ENCODE measurements at regions not wholly inside any gene's neighbourhood (a gene's known extent, or its start where the extent isn't known, plus 50 kb on each side); places are given as distances from the start of the nearest gene placed in this dataset.
"Not testable (repeated sequence)": the region's sequence is repeated elsewhere in the genome, so short reads cannot be mapped to it uniquely, and the experiment has no call there.

- DNase-seq, result no peak
Observed at GRCh38 chr14:26655128-26655527, 57.3 kb upstream of the NOVA1 start.

DNA sequence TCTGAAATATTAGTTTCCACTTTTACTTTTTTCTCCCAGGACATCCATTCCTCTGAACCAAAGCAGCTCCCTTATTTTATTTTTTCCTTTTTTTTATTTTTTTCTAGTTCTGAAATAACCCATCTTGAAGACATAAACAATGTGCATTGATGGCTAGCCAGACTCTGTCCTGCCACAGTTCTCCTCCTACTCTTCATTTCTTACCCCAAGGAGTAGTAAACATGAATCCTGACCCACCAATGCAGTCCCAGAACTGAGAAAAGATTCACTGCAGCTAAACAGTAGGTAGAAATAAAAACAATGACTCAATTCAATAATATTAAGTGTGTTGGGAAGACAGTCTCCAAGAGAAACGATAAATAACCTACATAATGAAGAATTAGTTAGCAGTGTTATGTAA, 65.7 kb upstream of the NOVA1 start:
- peak; percentile 20 for DNase-seq

GRCh38 chr14:26678732-26679420, 81.0 kb upstream of the NOVA1 start:
- DNase-seq, result not testable (repeated sequence)

DNA sequence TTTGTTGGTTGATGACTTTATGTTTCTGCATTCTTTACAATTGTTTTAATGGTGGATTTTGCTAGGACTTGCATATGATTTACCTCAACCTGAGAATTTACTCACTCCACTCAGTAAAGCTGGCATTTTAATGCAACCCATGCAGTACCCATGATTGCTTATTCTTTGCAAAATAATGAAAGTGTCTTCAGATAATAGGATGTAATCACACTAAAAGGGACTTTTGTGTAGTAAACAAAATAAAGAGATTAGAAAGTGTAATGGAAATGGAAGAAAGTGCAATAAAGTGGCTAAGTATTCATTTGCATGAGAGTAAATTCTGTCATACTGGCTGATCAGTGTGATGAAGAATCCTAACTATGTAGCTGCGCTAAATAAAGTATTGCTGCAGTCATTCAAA, 87.6 kb upstream of the NOVA1 start:
- no peak for DNase-seq

GRCh38 chr14:26687301-26687837, 89.5 kb upstream of the NOVA1 start:
- DNase-seq, result no peak

DNA sequence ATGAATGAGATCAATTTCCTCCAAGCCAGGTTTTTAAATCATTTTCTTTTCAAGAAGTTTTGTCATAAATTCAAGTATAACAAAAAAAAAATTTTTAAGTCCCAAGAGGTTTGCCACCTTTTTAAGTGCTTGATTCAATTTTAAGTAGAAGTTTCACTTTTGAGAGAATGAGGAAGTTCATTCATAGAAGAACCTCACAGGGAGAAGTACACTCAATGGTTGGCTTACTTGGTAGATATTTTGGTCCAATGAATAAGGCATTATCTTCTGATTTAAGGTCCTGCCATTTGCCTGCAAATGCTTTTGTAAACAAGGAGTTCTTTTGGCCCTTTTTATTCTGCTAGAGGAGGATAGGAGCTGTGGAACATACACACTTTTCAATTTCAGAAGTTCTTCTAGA, 96.7 kb upstream of the NOVA1 start:
- DNase-seq, result no peak

DNA sequence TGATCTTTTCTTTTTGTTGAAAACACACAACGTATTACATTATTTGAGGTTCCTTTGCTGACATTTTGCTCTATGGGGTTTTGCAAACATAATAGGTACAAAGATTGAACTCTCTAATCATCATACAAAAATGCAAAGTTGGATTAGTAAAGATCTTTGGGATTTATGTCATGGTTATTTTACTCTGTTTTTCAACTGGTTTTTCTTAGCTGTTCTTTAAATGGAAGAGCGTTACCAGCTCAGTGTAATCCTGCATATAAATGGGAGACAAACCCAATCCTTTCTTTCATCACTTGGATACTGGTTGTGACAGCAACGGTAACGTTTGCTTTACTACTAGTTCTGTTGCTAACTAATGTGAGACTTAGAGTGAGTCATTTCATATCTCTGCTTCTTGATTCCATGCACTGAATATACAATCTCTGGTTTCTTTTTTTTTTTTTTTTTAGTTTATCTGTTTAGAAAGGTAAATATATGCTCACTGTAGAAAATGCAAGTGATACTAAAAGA, 104.9 kb upstream of the NOVA1 start:
- DNase-seq, result no peak

GRCh38 chr14:26703686-26704366, 106.0 kb upstream of the NOVA1 start:
- DNase-seq, result no peak

DNA sequence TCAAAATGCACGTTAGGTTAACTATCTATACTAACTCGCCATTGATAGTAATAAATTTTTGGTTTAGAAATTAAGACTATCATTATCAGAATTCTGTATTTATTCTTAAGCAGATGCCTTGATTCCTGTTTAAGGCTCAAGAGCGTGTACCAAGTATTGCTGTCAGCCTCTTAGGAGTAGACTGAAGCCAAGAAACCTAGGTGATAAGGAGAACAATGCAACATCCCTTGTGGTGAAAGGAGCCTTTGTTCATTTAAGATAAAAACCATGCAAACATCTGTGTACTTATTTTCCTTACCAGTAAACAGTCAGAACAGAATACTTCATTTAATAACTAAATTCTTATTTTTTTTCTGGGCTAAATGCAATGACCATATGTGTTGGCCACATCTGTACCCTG, 109.4 kb upstream of the NOVA1 start:
- DNase-seq, result no peak

DNA sequence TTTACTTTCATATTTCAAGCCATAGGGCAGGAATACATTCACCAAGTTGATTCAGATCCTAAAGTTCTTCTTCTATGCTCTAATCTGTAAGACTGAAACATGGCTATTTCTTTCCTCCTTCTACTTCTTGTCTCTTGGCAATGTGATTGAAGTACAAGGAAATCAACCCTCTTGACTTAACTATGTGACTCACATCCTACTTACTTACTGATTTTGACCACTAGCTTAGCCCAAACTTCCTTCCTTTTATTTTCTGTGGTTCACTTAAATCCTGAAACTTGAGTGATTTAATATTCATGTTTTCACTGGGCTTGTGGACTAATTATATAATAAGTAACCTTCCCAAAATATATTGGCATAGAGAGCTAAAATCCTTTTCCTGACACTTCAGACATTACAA, 111.2 kb upstream of the NOVA1 start:
- no peak for DNase-seq

DNA sequence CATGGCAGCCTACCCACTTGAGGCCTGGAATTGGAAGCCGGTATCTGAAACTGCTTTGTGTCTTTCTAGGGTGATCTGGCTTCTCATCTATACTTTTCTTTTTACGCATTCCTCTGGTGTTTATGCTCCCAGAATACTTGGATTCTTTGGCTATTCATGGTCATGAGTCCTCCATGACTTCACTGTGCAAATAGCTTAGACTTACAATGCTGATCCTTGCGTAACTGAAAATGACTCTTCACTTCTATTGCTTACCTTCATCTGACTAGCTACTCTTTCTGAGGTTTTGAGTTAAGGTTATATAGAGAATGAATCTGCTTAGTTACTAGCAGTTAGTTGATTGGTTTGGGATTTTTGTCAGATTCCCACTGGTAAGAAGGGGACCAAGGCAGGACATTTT, 121.7 kb upstream of the NOVA1 start:
- DNase-seq, result no peak

DNA sequence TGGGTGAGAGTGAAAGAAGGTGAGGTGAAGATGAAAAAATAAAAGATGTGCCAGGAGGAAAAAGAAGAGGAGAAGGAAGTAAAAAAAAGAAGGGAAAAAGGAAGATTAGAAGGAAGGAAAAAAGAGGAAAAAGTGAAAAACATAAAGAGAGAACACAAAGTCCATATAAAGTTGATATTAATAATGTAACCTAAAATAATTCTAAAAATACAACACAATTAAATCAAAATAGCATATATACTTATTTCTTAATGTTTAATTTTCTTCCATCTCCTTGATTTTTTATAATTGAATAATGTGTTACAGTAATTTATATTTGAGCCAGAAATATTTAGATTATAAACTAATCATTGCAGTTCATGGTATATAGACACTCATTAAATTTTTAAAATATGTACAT, 124.4 kb upstream of the NOVA1 start:
- DNase-seq, result no peak

DNA sequence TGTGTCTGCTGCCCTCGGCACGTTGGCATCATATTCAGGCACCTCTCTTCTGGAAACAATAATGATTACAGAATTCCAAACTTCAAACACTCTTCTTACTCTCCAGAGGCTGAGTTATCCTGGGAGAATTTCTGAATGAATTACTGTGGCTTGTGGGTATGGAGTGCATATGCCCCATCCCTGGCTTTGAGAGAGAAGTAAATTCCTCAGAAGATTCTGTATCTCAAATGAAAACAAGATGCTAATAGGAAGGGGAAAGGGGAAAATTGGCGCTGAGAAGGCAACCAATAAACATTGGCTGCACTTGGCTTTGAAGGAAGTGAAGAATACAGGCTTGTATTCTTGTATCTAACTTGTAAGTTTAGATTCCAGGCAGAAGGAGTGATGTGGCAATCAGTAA, 132.0 kb upstream of the NOVA1 start:
- DNase-seq, result no peak

GRCh38 chr14:26730929-26731618, 133.2 kb upstream of the NOVA1 start:
- DNase-seq, result no peak

- no peak for DNase-seq
Observed at GRCh38 chr14:26735811-26736210, 138.0 kb upstream of the NOVA1 start.

DNA sequence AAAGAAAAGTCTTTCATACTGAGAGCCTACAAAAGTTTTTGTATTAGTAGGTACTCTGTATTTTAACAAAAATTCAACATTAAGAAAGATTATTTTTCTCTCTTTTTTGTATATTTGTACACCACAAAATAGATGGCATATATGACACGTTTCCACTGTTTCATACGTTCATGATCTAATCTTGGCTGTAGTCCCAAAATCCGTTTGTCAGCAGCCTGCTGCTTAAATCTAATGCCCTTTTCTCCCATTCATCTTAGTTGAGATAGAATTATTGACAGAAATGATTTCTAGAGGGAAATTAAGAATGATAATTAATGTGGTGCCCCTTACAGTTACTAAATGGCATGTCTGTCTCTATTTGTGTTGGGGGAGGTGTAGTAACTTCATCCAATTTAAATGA, 140.7 kb upstream of the NOVA1 start:
- no peak for DNase-seq

DNA sequence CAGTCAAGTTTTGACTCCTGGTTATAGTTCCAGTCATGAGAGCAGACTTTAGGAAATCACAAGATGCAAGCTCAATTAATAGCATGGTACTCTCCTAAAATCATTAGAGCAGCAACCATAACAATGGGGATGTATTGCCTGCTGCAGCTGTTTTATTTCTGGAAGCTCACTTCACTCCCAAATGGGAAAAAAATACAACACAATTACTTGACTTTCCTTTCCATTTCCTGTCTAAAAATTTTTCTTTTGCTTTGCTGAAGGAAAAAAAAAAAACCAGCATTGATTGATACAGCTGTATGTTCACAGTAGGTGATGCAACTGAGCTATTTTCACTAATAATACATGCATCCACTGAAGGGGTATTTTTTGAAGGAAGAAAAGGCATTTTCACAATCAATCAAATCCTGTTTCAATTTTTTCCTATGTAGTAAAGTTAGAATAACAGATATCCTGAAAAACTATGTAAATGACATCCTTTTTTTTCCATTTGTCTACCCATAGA, 143.9 kb upstream of the NOVA1 start:
- no peak for DNase-seq

- no peak for DNase-seq
Observed at GRCh38 chr14:26743284-26743683, 145.5 kb upstream of the NOVA1 start.

- no peak for DNase-seq
Observed at GRCh38 chr14:26744903-26745302, 147.1 kb upstream of the NOVA1 start.

DNA sequence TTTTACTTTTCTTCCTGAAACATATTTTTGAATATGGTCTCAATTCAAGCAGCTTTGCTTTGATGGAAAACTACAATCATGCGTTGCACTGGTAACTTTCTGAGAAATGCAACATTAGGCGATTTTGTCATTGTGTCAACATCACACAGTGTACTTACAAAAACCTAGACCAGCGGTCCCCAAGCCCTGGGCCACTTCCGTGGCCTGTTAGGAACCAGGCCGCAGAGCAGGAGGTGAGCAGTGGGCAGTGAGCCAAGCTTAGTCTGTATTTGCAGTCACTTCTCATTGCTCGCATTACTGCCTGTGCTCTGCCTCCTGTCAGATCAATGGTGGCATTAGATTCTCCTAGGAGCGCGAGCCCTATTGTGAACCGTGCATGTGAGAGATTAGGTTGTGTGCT, 163.7 kb upstream of the NOVA1 start:
- no peak for DNase-seq

DNA sequence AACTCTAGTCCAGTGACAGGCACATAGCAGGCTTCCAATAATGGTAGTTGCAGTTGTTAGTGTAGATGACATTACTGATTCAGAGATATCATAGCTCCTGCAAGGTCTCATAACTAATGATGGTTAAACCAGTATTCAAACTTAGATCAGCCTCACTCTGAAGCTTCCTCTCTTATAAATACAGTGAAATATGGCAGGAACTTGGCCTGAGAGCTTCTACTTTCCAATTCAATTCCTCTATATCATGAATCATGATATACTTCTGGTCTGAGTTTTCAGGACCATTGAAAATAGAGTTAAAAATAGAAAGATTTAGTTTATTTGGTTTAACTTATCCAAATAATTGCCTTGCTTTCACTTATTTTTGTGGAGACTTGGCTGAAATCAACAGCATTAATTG, 167.5 kb upstream of the NOVA1 start:
- no peak for DNase-seq

DNA sequence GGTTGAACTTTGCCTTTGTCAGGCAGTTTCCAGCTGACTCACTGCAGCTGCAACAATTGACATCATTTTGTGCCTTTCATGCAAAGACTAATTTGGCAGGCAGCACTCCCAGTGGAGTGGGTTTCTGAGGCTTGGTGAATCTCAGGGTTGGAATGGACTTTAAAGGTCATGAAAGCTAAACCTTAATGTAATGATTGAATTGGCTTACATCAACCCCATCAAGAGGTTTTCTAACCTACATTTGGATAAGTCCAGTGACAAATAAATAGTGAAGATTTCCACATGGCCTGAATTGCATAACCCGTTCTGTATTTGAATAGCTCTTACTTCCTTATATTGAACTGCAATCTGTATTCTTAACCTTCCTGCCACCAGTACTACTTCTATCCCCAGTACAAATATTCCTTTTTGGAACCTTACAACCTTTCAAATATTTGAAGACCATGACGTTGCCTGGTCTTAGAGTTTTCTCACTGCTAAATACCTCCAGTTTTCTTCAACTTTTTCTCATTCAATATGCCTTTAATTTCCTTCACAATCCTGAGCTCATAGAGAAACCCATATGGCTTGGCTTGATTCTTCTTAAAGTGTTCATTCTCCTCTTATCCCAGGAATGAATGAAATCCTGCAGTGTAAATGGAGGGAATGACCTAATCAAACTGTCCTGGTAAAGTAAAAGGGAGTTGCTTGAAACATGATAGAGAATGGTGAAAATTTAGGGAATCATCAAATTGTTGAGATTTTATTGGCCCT, 168.1 kb upstream of the NOVA1 start:
- DNase-seq, result peak; percentile 80

DNA sequence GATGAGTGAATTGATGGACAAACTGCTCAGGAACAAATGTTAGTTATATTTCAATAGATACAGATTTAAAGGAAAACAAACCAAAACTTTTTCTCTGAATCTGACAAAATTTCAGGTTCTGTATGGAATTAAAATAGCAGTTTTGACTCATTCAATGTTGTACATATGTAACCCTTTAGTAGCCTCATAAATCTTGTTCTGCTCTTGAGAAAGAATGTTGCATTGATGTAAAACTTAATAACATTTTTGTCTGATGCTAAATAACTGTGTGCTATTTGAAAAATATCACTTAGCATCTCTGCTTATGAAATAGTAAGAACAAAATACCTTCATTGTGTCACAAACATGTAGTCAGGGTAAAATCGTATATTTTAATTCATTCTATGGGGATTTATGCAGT, 168.9 kb upstream of the NOVA1 start:
- DNase-seq, result no peak

Measured in right hindlimb (tissue), 1 donor.